GM10248 (cell line): ENCODE measurements at regions not wholly inside any gene's neighbourhood (a gene's known extent, or its start where the extent isn't known, plus 50 kb on each side); places are given as distances from the start of the nearest gene placed in this dataset.

Experiments
- CTCF ChIA-PET: fragments of 300-600 bp; sonication (Branson Sonifier 250); formaldehyde crosslinking; extraction: SDS; loops from one replicate; lab custom pipeline; 2021; ENCODE audit warnings: antibody characterized with exemption; lab: Yijun Ruan, JAX
- POLR2A ChIA-PET: fragments of 350-650 bp; sonication (Branson Sonifier 250); formaldehyde crosslinking; extraction: SDS; loops from one replicate; lab custom pipeline; 2020; ENCODE audit warnings: antibody characterized with exemption; lab: Yijun Ruan, JAX
- DNase-seq: peaks from one replicate; pipeline ENCODE4 v3.0.0; 2012; ENCODE audit errors: extremely low spot score
- TF ChIP-seq, protein P1 (sequence below): IDR thresholded peaks from 2 replicates; pipeline ENCODE4 v1.5.1; 2012; ENCODE audit warnings: mild to moderate bottlenecking, low read depth; ENCODE audit errors: extremely low read depth, missing control alignments, control extremely low read depth

GRCh38 chr13:112194167-112194530 lies 127.2 kb downstream of the SOX1 start:
- no peak for DNase-seq
- POLR2A ChIA-PET = no interaction called here
- TF ChIP-seq, protein P1, sequence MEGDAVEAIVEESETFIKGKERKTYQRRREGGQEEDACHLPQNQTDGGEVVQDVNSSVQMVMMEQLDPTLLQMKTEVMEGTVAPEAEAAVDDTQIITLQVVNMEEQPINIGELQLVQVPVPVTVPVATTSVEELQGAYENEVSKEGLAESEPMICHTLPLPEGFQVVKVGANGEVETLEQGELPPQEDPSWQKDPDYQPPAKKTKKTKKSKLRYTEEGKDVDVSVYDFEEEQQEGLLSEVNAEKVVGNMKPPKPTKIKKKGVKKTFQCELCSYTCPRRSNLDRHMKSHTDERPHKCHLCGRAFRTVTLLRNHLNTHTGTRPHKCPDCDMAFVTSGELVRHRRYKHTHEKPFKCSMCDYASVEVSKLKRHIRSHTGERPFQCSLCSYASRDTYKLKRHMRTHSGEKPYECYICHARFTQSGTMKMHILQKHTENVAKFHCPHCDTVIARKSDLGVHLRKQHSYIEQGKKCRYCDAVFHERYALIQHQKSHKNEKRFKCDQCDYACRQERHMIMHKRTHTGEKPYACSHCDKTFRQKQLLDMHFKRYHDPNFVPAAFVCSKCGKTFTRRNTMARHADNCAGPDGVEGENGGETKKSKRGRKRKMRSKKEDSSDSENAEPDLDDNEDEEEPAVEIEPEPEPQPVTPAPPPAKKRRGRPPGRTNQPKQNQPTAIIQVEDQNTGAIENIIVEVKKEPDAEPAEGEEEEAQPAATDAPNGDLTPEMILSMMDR = no peak
- CTCF ChIA-PET = no interaction called here

DNA sequence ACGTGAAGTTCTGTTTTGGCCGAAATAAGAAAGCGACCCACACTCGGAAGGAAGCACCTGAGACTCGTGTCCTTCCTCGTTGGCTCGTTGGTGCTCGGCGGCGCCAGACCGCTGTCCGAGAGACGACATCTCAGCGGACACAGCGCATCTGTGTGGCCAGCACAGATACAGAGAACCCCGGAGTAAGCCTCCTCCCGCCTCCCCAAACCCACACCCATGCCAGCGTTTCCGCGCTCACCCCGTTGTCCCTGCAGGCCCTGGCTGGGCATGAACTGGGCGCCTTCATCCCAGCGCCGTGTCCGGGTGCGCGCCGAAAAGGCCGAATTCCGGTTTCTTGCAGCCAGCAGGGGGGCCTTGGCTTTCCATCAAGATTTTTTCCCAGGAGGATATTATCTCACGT lies 127.6 kb downstream of the SOX1 start:
- no peak for DNase-seq
- POLR2A ChIA-PET = no interaction called here
- TF ChIP-seq, protein P1 = no peak
- CTCF ChIA-PET = no interaction called here

DNA sequence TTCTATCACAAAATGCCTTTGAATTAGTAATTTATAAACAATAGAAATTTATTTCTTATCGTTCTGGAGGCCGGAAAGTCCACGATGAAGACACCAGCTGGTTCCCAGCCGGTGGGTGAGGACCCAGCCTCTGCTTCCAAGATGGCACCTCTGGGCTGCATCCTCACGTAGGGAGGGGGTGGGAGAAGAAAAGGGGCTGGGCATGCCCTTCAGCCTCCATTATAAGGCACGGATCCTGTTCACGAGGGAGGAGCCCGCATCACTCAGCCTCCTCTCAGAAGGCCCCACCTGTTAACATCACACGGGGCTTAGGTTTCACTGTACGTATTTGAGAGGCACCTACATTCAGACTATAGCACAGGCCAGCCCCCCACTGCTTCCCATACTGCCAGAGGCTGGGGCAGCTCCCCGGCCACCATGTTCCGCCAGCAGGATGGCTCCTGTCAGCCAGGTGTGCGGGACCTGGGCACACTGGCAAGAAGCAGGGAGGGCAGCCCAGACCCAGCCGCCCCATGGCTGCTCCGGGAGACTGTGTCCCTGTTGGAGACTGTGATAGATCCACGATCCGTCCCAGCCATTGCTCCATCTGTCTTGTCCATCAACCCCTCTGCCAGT lies 131.6 kb downstream of the SOX1 start:
- TF ChIP-seq, protein P1 = no peak

GRCh38 chr13:112200200-112200599 lies 133.3 kb downstream of the SOX1 start:
- TF ChIP-seq, protein P1 = no peak
- ChIA-PET POLR2A (no interaction called here), CTCF (no interaction called here)
- DNase-seq = no peak

More for the DNA sequence above, 131.6 kb downstream of the SOX1 start:
- ChIA-PET CTCF (no interaction called here), POLR2A (no interaction called here)
- DNase-seq = no peak

DNA sequence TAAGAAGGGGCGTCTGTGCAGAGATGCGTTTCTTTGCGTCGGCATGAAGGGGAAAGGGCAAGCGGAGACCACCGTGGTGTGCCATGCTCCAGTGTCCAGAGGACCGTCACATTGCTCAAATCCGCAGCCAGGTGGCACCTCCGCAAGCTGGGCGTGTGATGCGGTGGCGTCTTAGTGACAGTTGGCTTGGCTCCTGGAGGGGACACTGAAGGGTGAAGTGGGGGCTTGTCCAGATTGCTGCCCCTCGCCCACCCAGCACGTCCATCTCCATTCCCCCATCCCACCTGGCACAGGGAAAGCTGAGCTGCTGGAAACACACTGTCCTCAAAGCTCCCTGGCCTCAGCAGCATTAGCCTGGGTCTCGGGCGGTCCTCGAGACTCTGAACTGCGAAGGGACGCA lies 135.3 kb downstream of the SOX1 start:
- TF ChIP-seq, protein P1 = no peak
- no peak for DNase-seq
- ChIA-PET CTCF (no interaction called here), POLR2A (no interaction called here)

- CTCF ChIA-PET = no interaction called here
- TF ChIP-seq, protein P1 = no peak
- no peak for DNase-seq
- POLR2A ChIA-PET = no interaction called here
Observed at GRCh38 chr13:112202966-112203365, 136.0 kb downstream of the SOX1 start.
